HG03520 (cell line): ENCODE measurements at regions not wholly inside any gene's neighbourhood (a gene's known extent, or its start where the extent isn't known, plus 50 kb on each side); places are given as distances from the start of the nearest gene placed in this dataset.

Source experiments
- ATAC-seq: cut with Tn5 transposase; IDR thresholded peaks from one replicate; pipeline ENCODE4 v1.9.1; 2021; ENCODE audit warnings: mild to moderate bottlenecking, moderate library complexity; ENCODE audit not compliant: unreplicated experiment

GRCh38 chr2:147045113-147045512, 799.7 kb upstream of the ACVR2A start:
- ATAC-seq, result peak; percentile 62

- ATAC-seq, result no peak
Measured at GRCh38 chr2:147041121-147041494, 803.7 kb upstream of the ACVR2A start.

DNA sequence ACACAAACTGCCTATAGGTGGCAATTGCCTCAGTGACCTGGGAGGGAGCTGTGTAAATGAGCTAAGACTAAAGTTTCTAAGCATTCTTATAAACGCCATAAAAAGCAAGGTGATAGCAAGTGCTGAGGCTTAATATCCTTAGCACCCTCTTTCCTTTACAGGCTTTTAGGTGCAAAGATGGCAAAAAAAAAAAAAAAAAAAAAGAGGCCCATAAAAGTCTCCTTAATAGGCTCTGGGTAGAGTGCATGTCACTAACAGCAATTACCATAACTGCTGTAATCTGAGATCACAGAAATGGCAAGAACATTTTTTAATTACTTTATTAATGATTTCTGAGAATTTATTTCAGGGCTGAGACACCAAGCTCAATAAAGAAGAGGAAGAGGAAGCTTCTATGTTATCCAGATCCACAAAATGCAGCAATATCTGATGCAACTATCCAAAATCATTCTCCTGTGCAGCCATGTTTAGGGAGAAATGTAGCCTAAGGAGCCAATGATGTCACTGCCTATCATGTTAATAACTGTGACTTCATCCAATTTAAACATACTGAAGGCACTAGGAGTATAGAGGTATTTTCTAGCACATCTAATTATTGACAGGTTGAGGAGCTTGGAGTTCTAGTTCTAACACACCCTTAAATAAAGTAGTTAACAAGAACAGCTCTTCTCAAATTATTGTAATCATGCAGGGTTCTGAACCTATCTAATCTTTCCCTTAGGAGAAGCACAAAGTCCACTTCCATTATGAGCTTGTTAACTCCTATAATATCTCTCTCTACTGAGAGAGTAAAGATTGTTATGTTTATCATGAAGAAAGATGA, 804.3 kb upstream of the ACVR2A start:
- ATAC-seq, result no peak

GRCh38 chr2:147037048-147037447, 807.8 kb upstream of the ACVR2A start:
- no peak for ATAC-seq

GRCh38 chr2:147033044-147033443, 811.8 kb upstream of the ACVR2A start:
- no peak for ATAC-seq

DNA sequence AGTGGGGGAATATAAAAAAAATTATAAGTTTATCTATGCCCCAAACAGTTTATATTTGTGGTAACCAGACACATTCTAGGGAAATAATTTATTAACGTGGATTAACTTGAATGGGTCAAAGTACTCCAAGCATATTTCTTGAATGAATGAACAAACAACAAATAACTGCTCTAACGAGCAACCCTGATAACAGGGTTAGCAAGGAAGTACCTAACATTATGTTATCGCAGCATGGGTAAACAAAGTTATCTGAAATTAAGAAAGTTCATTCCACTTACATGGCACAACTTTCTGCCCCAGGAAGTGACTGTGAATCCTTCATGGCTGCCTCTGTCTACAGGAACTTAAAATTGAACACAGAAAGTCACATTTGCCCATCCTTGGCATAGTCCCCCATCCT, 812.9 kb upstream of the ACVR2A start:
- no peak for ATAC-seq

DNA sequence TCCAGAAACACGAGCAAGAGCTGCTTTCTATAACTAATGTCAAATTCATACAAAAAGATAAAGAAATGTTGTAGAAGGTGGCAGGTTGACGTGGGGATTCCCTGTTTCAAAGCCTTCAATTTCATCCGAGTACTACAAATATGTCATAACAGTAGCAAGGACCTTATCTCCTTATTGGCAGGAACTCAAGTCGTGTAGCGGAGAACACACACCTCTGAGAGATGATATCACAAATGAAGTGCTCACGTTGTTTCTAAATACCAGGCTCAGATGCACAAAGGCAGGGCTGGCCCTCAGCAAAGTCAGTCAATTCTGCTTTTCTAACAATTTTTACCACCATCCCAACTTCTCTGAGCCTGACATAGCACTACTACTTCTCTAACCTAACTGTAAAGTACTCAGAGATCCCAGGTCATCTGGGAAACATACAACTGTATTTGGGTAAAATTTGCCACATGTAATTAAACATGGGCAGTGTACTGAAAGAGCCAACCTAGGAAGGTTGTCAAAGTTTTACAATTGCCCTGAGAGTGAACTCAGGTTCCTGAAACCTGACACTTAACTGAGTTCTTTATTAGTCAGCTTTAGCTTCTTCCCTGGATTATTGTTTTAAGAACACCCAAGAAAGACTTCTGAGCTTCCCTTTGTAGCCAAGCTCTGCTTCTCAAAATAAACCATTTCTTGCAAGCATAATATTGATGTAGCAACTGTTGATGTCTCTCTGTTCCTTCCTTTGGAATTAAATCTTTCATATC, 813.7 kb upstream of the ACVR2A start:
- no peak for ATAC-seq

DNA sequence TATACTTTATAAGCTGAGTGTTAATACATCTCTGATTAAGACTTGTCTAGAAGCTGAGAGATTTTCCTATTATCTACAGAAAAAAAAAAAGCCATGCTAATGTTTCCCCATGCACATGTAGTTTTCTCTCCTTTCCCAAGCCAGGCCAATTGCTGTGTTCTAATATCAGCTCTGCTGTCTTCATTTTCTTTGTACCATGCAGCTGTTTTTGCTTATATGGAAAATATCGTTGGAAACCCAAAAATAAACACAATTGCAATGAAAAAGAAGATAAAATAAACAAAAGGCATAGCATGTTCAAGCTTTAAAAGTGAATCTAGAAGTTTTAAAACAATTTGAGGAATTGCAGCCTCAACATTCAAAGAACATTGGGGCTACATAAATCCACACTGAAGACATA, 817.4 kb upstream of the ACVR2A start:
- ATAC-seq, result no peak

- no peak for ATAC-seq
Measured at GRCh38 chr2:147026664-147027295, 818.0 kb upstream of the ACVR2A start.

- ATAC-seq, result no peak
Measured at GRCh38 chr2:147025646-147026585, 818.9 kb upstream of the ACVR2A start.

GRCh38 chr2:147019311-147019710, 825.5 kb upstream of the ACVR2A start:
- no peak for ATAC-seq

DNA sequence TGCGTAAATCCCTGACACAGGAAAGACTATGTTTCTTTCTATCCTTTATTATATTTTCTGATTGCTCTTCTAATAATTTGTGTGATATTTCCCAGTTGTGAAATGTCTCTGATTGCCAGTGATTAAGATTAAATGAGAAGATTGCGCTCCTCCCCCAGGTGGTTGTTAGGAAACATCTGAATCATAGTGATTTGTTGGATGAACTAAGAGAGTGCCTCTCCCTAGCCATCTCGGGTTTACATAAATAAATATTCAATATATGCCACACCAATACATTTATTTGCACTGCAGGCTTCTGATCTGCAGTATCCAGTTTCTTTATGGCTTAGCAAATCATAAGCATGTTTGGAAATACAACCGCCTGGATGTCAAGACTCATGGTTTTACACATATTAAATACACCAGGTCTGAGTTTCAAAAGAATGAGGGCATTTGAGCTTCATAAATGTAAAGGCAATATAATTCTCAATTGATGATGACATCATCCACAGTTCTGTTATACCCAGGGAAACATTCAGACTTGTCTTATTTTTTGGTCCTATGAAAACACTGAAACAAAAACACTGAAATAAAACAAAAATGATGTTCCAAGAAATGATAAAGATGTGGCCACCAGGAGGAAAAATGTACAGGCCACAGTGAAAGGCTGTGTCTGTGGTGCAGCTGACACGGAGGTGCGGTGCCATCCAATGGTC, 826.7 kb upstream of the ACVR2A start:
- no peak for ATAC-seq

- no peak for ATAC-seq
Measured at GRCh38 chr2:147016181-147016580, 828.6 kb upstream of the ACVR2A start.

- no peak for ATAC-seq
Measured at GRCh38 chr2:147015591-147015990, 829.2 kb upstream of the ACVR2A start.

GRCh38 chr2:147013696-147014392, 831.0 kb upstream of the ACVR2A start:
- no peak for ATAC-seq

- no peak for ATAC-seq
Measured at GRCh38 chr2:147008481-147008880, 836.3 kb upstream of the ACVR2A start.

DNA sequence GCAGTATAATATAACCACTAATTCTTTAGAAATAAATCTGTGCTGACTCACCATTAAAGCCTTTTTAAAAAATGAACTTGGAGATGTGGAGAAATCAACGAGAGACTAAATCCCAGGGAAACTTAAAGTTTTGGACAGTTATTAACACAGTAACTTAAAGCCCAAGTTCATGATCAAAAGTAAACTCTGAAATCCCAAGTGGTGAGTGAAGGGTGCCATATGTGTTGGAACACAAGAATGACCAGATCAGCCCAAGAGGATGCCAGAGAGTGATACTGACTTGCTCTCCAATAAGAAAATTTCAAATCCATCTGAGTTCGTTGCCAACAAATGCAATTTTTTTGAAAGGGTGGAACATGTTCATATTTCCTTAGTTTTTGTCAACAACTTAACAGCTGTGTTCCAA, 838.1 kb upstream of the ACVR2A start:
- ATAC-seq, result no peak

GRCh38 chr2:147003081-147003480, 841.7 kb upstream of the ACVR2A start:
- ATAC-seq, result no peak

GRCh38 chr2:147002256-147002655, 842.6 kb upstream of the ACVR2A start:
- ATAC-seq, result no peak

DNA sequence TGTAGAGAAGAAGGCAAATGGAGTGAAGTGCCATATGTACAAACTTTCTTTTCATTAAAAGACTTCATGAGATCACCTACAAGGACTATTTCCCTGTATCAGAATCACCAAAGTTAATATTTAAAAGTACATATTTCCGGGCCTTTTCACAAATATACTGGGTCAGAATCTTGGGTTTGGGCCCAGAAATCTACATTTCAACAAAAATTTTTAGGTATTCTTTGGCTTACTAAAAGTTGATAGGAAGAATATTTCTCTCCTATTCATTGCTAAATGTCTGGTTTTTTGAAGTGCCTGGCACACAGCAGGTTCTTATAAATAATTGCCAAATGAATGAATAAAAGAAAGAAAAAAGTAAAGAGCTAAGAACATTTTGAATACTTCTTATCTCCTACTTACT, 843.8 kb upstream of the ACVR2A start:
- no peak for ATAC-seq
